PC-9 (cell line): ENCODE measurements at regions not wholly inside any gene's neighbourhood (a gene's known extent, or its start where the extent isn't known, plus 50 kb on each side); places are given as distances from the start of the nearest gene placed in this dataset.
"Not testable (repeated sequence)": the region's sequence is repeated elsewhere in the genome, so short reads cannot be mapped to it uniquely, and the experiment has no call there.

Source experiments
- BruUV-seq: library from RNA; stranded (reverse); fragments of 400-500 nt; replicated peaks from 2 replicates; lab custom pipeline; 2021; lab: Mats Ljungman, UMichigan
- CTCF ChIA-PET: fragments of 300-600 bp; sonication (Branson Sonifier 250); formaldehyde crosslinking; loops from one replicate; lab custom pipeline; 2022; ENCODE audit warnings: antibody characterized with exemption; lab: Charles Lee
- POLR2A ChIA-PET: fragments of 300-600 bp; sonication (Branson Sonifier 250); formaldehyde crosslinking; loops from one replicate; lab custom pipeline; 2022; ENCODE audit warnings: antibody characterized with exemption; ENCODE audit not compliant: unreplicated experiment; lab: Charles Lee
- DNase-seq, 2 experiments: peaks; one replicate each; pipeline versions ENCODE4 v3.0.0 to v3.0.0-alpha.2; 2015 to 2022; ENCODE audit warnings: mixed read lengths in 1 of 2
- H2AFZ ChIP-seq: fragments of 200-600 bp; sonication (generic); 2 replicates; pipeline ENCODE4 v1.8.1; 2017; ENCODE audit warnings: antibody characterized with exemption
- H3F3A ChIP-seq: fragments of 200-600 bp; sonication (generic); 2 replicates; pipeline ENCODE4 v1.8.1; 2017; ENCODE audit warnings: antibody characterized with exemption, mild to moderate bottlenecking, low read depth; ENCODE audit not compliant: insufficient read depth
- H3K27ac ChIP-seq: fragments of 200-600 bp; sonication (generic); 2 replicates; pipeline ENCODE4 v1.6.1; 2016; ENCODE audit warnings: mixed run types
- H3K27me3 ChIP-seq: fragments of 200-600 bp; sonication (generic); 2 replicates; pipeline ENCODE4 v1.6.1; 2016; ENCODE audit warnings: low read depth, mixed run types; ENCODE audit not compliant: insufficient read depth
- H3K36me3 ChIP-seq: fragments of 200-600 bp; sonication (generic); 2 replicates; pipeline ENCODE4 v1.6.1; 2016; ENCODE audit warnings: low read depth, mixed run types
- H3K4me1 ChIP-seq: fragments of 200-600 bp; sonication (generic); replicated peaks from 2 replicates; pipeline ENCODE4 v1.6.1; 2016; ENCODE audit warnings: mixed run types; ENCODE audit not compliant: insufficient read depth
- H3K4me2 ChIP-seq: fragments of 200-600 bp; sonication (generic); 2 replicates; pipeline ENCODE4 v1.6.1; 2017; ENCODE audit warnings: mixed run types
- H3K4me3 ChIP-seq: fragments of 200-600 bp; sonication (generic); 2 replicates; pipeline ENCODE4 v1.6.1; 2016; ENCODE audit warnings: mixed run types
- H3K79me2 ChIP-seq: fragments of 200-600 bp; sonication (generic); 2 replicates; pipeline ENCODE4 v1.6.1; 2017; ENCODE audit warnings: low read depth, mixed run types
- H3K9me2 ChIP-seq: fragments of 200-600 bp; sonication (generic); 2 replicates; pipeline ENCODE4 v1.8.1; 2017; ENCODE audit warnings: mild to moderate bottlenecking; ENCODE audit not compliant: insufficient read depth
- H3K9me3 ChIP-seq: fragments of 200-600 bp; sonication (generic); 2 replicates; pipeline ENCODE4 v1.8.1; 2016; ENCODE audit warnings: low read depth; ENCODE audit not compliant: insufficient read depth
- H4K20me1 ChIP-seq: fragments of 200-600 bp; sonication (generic); 2 replicates; pipeline ENCODE4 v1.8.1; 2017; ENCODE audit not compliant: insufficient read depth
- CTCF ChIP-seq: fragments of 200-600 bp; sonication (generic); conservative IDR thresholded peaks from 2 replicates; pipeline ENCODE4 v1.6.1; 2017; ENCODE audit warnings: mixed run types, antibody characterized with exemption, mild to moderate bottlenecking, moderate library complexity
- EZH2 ChIP-seq: fragments of 200-600 bp; sonication (generic); IDR thresholded peaks from 2 replicates; pipeline ENCODE4 v1.8.0; 2017; ENCODE audit warnings: antibody characterized with exemption, low read depth
- intact Hi-C: fragments of 100-400 bp; cut with micrococcal nuclease; formaldehyde crosslinking; loops from one replicate; pipeline ENCODE4 v1.10.0; 2022; ENCODE audit not compliant: unreplicated experiment

DNA sequence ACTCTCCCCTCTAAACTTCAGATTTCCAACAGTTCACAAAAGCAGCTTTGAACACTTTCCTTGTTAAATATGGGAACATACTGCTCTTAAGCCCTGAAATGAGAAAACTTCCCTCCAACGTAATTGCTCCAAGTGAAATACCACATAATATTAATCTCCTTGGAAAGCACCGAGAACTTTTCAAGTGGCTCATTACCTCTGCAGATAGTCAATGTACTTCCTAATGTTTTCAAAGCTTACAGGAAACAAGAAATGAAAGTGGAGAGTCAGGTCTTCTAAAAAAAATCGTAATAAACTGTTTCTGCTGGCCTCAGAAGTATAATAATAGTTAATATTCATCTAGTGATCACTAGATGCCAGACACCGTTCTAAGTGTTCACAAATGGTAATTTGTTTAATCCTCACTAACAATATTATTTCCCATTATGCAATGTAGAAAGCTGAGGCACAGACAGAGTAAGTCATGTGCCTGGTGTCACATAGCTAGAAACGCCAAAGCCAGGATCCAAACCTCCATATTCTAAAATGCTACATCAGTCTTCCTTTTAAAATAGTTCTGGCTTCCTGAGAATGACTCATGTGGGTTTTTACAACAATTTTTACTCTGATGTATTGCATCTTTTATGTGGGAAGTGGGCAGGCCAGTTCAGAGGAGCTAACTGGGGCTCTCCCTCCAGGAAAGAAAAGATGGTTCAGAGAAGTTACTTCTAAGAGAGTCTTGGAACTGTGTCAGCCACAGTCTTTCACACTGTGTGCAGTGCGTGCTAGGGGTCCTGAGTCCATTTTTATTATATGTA, 177.2 kb downstream of the PLPPR4 start:
- Histone ChIP-seq H3K79me2 (no peaks in the 10 kb centered on the region), H3K9me2 (no peaks in the 10 kb centered on the region; the same call in 1 of the 2 replicates), H3F3A (no peaks in the 10 kb centered on the region; the same call in 1 of the 2 replicates), H3K9me3 (no peaks in the 10 kb centered on the region), H3K4me3 (no peak overlapping the region), H3K27ac (no peak overlapping the region), H3K27me3 (no peaks in the 10 kb centered on the region), H3K36me3 (no peaks in the 10 kb centered on the region), H3K4me2 (no peak overlapping the region), H3K4me1 (no peaks in the 10 kb centered on the region), H2AFZ (no peak overlapping the region), H4K20me1 (no peaks in the 10 kb centered on the region)
- ChIA-PET POLR2A (no interaction called here), CTCF (interaction anchor here (0.7 kb wide), 1 partner anchor 215 kb away, joined by 4 read pairs; no protein-coding TSS in a partner anchor)
- no peak for TF ChIP-seq EZH2
- no peak for TF ChIP-seq CTCF
- DNase-seq, result no peak
- no TSS peak for BruUV-seq
- intact Hi-C loops, result no loop called here

GRCh38 chr1:99444211-99444927, 180.1 kb downstream of the PLPPR4 start:
- intact Hi-C loops, H3K4me3 ChIP-seq, H3K27ac ChIP-seq, H3K27me3 ChIP-seq, H3K36me3 ChIP-seq, H3K4me2 ChIP-seq, DNase-seq, CTCF ChIA-PET, H3K9me3 ChIP-seq, POLR2A ChIA-PET, H4K20me1 ChIP-seq, H3K4me1 ChIP-seq, BruUV-seq, H3K9me2 ChIP-seq, H3F3A ChIP-seq, H3K79me2 ChIP-seq, H2AFZ ChIP-seq: not testable (repeated sequence)

DNA sequence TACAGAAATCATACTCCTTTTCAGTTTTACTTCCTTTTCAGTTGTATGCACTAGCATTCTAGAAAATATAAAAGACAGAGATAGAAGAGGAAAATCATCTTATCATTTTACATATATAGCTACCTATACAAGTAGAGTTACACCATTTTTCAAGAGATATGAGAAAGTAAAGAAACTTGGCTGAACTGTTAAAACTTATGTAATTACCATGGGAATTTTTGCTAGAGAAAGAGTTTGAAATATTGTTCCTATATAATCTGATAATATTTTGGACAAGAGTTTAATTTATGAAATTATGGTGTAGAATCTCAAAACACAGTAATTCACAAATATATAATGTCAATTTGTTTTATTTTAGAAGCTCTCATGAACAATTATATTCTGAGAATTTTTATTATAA, 180.8 kb downstream of the PLPPR4 start:
- CTCF ChIA-PET, result no interaction called here
- Histone ChIP-seq H3K4me3 (no peak overlapping the region), H3K27ac (no peak overlapping the region), H3K27me3 (no peaks in the 10 kb centered on the region), H4K20me1 (no peaks in the 10 kb centered on the region), H3K4me2 (no peak overlapping the region), H3F3A (no peaks in the 10 kb centered on the region), H3K79me2 (no peaks in the 10 kb centered on the region), H3K36me3 (no peaks in the 10 kb centered on the region), H3K9me2 (no peaks in the 10 kb centered on the region), H3K9me3 (no peaks in the 10 kb centered on the region), H2AFZ (no peak overlapping the region), H3K4me1 (no peaks in the 10 kb centered on the region)
- POLR2A ChIA-PET, result no interaction called here
- no peak for DNase-seq
- intact Hi-C loops, result no loop called here
- no TSS peak for BruUV-seq
- no peak for TF ChIP-seq CTCF
- no peak for TF ChIP-seq EZH2
